ENCODE measurements at regions not wholly inside any gene's neighbourhood (a gene's known extent, or its start where the extent isn't known, plus 50 kb on each side); places are given as distances from the start of the nearest gene placed in this dataset.

- Histone ChIP-seq H3K4me2 (no peak overlapping the region), H3K4me1 (no peaks in the 10 kb centered on the region), H3K9me3 (no peaks in the 10 kb centered on the region), H3K4me3 (no peak overlapping the region), H3K27ac (no peak overlapping the region)
- ChIA-PET CTCF (no interaction called here), POLR2A (no interaction called here)
- no peak for DNase-seq (ENCODE audit: low read depth in 1 of 2, low spot score in 1 of 2)
- no peak for FAIRE-seq
- ATAC-seq: no peak
- 36% methylated on average over 3 of the region's 3 CpGs for WGBS (ENCODE audit: missing lambda C conversion rate)
- TF ChIP-seq NR3C1 (IDR thresholded peaks at IDR 0.05) (no peak), SMC3 (IDR thresholded peaks at IDR 0.05) (no peak), KDM5A (IDR thresholded peaks at IDR 0.05) (no peak), HMGXB4 (CRISPR knock-in tag; IDR thresholded peaks at IDR 0.05; ENCODE audit: borderline replicate concordance) (no peak), HOXB5 (CRISPR knock-in tag; IDR thresholded peaks at IDR 0.05) (no peak), CBX2 (IDR thresholded peaks at IDR 0.05; ENCODE audit: borderline replicate concordance, low read depth) (no peak), HEYL (CRISPR knock-in tag; IDR thresholded peaks at IDR 0.05) (no peak), MAX (IDR thresholded peaks at IDR 0.05) (no peak), PBX3 (IDR thresholded peaks at IDR 0.05) (no peak), CHD4 (IDR thresholded peaks at IDR 0.05; ENCODE audit: borderline replicate concordance) (no peak), MAFK (IDR thresholded peaks at IDR 0.05; ENCODE audit: partially characterized antibody) (no peak), RFX5 (IDR thresholded peaks at IDR 0.05) (no peak), NFE2L2 (conservative IDR thresholded peaks at IDR 0.05; ENCODE audit: low read length) (no peak), RAD21 (conservative IDR thresholded peaks at IDR 0.05 in 1 of 2, IDR thresholded peaks at IDR 0.05 in 1 of 2) (no peak), HOXB13 (CRISPR knock-in tag; IDR thresholded peaks at IDR 0.05; ENCODE audit: low read depth) (no peak), REST (IDR thresholded peaks at IDR 0.05) (no peak), ZNF302 (CRISPR knock-in tag; IDR thresholded peaks at IDR 0.05) (no peak)
Observed at GRCh38 chr17:71037386-71037785, 868.1 kb downstream of the KCNJ2 start.

- ChIA-PET POLR2A (no interaction called here), CTCF (no interaction called here)
- H3K4me2 ChIP-seq: no peak overlapping the region
- no peak overlapping the region for H3K27ac ChIP-seq
- no peaks in the 10 kb centered on the region for H3K4me1 ChIP-seq
- FAIRE-seq (no peak), DNase-seq (ENCODE audit: low read depth in 1 of 2, low spot score in 1 of 2) (no peak), ATAC-seq (no peak)
- TF ChIP-seq MAFK (IDR thresholded peaks at IDR 0.05; ENCODE audit: partially characterized antibody) (no peak), RCOR1 (IDR thresholded peaks at IDR 0.05; ENCODE audit: low read depth, low read length) (no peak), POLR2A (IDR thresholded peaks at IDR 0.05; ENCODE audit: low read length) (no peak), MAZ (IDR thresholded peaks at IDR 0.05; ENCODE audit: borderline replicate concordance, low read depth, low read length) (no peak), KDM5A (IDR thresholded peaks at IDR 0.05) (no peak), JUNB (IDR thresholded peaks at IDR 0.05) (no peak), CBX8 (IDR thresholded peaks at IDR 0.05) (no peak), HES2 (IDR thresholded peaks at IDR 0.05) (no peak), EHMT2 (IDR thresholded peaks at IDR 0.05; ENCODE audit: low read depth) (no peak), BCL3 (IDR thresholded peaks at IDR 0.05) (no peak), RNF2 (IDR thresholded peaks at IDR 0.05; ENCODE audit: borderline replicate concordance, low read depth) (no peak), HOXB13 (CRISPR knock-in tag; IDR thresholded peaks at IDR 0.05; ENCODE audit: low read depth) (no peak), EHF (CRISPR knock-in tag; IDR thresholded peaks at IDR 0.05) (no peak), CHD4 (IDR thresholded peaks at IDR 0.05; ENCODE audit: borderline replicate concordance) (no peak), JUN (IDR thresholded peaks at IDR 0.05) (no peak), ZNF302 (CRISPR knock-in tag; IDR thresholded peaks at IDR 0.05) (no peak), RAD21 (conservative IDR thresholded peaks at IDR 0.05 in 1 of 2, IDR thresholded peaks at IDR 0.05 in 1 of 2) (no peak), GATA3 (IDR thresholded peaks at IDR 0.05; ENCODE audit: borderline replicate concordance) (no peak), TFCP2L1 (CRISPR knock-in tag; IDR thresholded peaks at IDR 0.05) (no peak), ELK1 (IDR thresholded peaks at IDR 0.05; ENCODE audit: low read depth, low read length) (no peak)
- 32% methylated on average over 4 of the region's 4 CpGs for WGBS (ENCODE audit: missing lambda C conversion rate)
- H3K9me3 ChIP-seq: no peaks in the 10 kb centered on the region
- no peak overlapping the region for H3K4me3 ChIP-seq
Observed at GRCh38 chr17:71039391-71039790, 870.1 kb downstream of the KCNJ2 start.
